IMR-90 (cell line): ENCODE measurements at regions not wholly inside any gene's neighbourhood (a gene's known extent, or its start where the extent isn't known, plus 50 kb on each side); places are given as distances from the start of the nearest gene placed in this dataset.

ENCODE experiments used
- ATAC-seq: fragments of 200-7000 bp; cut with Tn5 transposase; 2 replicates; pipeline ENCODE4 v1.9.1; 2020; ENCODE audit warnings: low read depth, mild to moderate bottlenecking, moderate library complexity
- BruUV-seq: library from RNA; stranded (reverse); fragments of 400-500 nt; replicated peaks from 2 replicates; lab custom pipeline; 2021; lab: Mats Ljungman, UMichigan
- CTCF ChIA-PET: fragments of 300-600 bp; formaldehyde crosslinking; extraction: SDS; loops from one replicate; lab custom pipeline; 2021; ENCODE audit warnings: antibody characterized with exemption; lab: Yijun Ruan, JAX
- POLR2A ChIA-PET: fragments of 300-600 bp; sonication (Branson Sonifier 250); formaldehyde crosslinking; loops from one replicate; lab custom pipeline; 2022; ENCODE audit warnings: antibody characterized with exemption; ENCODE audit not compliant: unreplicated experiment; lab: Charles Lee
- DNase-seq: peaks from one replicate; pipeline ENCODE4 v3.0.0; 2013
- H2AFZ ChIP-seq: replicated peaks from 2 replicates; pipeline ENCODE3; 2013; ENCODE audit warnings: low read length, mild to moderate bottlenecking; ENCODE audit not compliant: poor library complexity
- H2AK5ac ChIP-seq: 2 replicates; pipeline ENCODE4 v1.6.1; 2013; ENCODE audit warnings: low read depth, low read length, inconsistent platforms
- H2AK9ac ChIP-seq: replicated peaks from 2 replicates; pipeline ENCODE3; 2013; ENCODE audit warnings: mild to moderate bottlenecking, low read depth, low read length, moderate library complexity; ENCODE audit not compliant: poor library complexity
- H2BK120ac ChIP-seq: 2 replicates; pipeline ENCODE4 v1.6.1; 2013; ENCODE audit warnings: low read depth, low read length, inconsistent platforms
- H2BK15ac ChIP-seq: 3 replicates; pipeline ENCODE4 v1.6.1; 2013; ENCODE audit warnings: low read depth, low read length, inconsistent platforms
- H2BK20ac ChIP-seq: 2 replicates; pipeline ENCODE4 v1.6.1; 2013; ENCODE audit warnings: low read depth, mild to moderate bottlenecking, inconsistent platforms, low read length, moderate library complexity
- H2BK5ac ChIP-seq: 2 replicates; pipeline ENCODE4 v1.6.1; 2013; ENCODE audit warnings: mild to moderate bottlenecking, low read depth, low read length, inconsistent platforms; ENCODE audit not compliant: poor library complexity, severe bottlenecking
- H3K14ac ChIP-seq: replicated peaks from 2 replicates; pipeline ENCODE4 v1.6.1; 2013; ENCODE audit warnings: low read depth, low read length, inconsistent platforms
- H3K18ac ChIP-seq: 2 replicates; pipeline ENCODE4 v1.6.1; 2013; ENCODE audit warnings: low read depth, low read length, control low read depth
- H3K23ac ChIP-seq: 2 replicates; pipeline ENCODE4 v1.6.1; 2013; ENCODE audit warnings: low read depth, low read length, inconsistent platforms
- H3K27ac ChIP-seq: 2 replicates; pipeline ENCODE4 v1.5.1; 2013; ENCODE audit warnings: mild to moderate bottlenecking, control low read depth, low read length; ENCODE audit not compliant: insufficient read depth
- H3K27me3 ChIP-seq: 2 replicates; pipeline ENCODE4 v1.6.1; 2013; ENCODE audit warnings: low read length; ENCODE audit not compliant: control insufficient read depth, insufficient read depth
- H3K36me3 ChIP-seq: 2 replicates; pipeline ENCODE4 v1.6.1; 2013; ENCODE audit warnings: low read length, mixed read lengths; ENCODE audit not compliant: control insufficient read depth, insufficient read depth
- H3K4ac ChIP-seq: 2 replicates; pipeline ENCODE4 v1.6.1; 2013; ENCODE audit warnings: low read depth, low read length, inconsistent platforms
- H3K4me1 ChIP-seq: 2 replicates; pipeline ENCODE4 v1.6.1; 2013; ENCODE audit warnings: low read length, mixed read lengths; ENCODE audit not compliant: control insufficient read depth, insufficient read depth
- H3K4me2 ChIP-seq: 2 replicates; pipeline ENCODE4 v1.6.1; 2013; ENCODE audit warnings: low read depth, mild to moderate bottlenecking, control low read depth, low read length, moderate library complexity
- H3K4me3 ChIP-seq: 2 replicates; pipeline ENCODE4 v1.5.1; 2013; ENCODE audit warnings: low read depth, mild to moderate bottlenecking, control low read depth, low read length, moderate library complexity; ENCODE audit not compliant: insufficient read depth
- H3K56ac ChIP-seq: 2 replicates; pipeline ENCODE4 v1.6.1; 2013; ENCODE audit warnings: low read length, inconsistent platforms; ENCODE audit not compliant: insufficient read depth; ENCODE audit errors: extremely low read depth
- H3K79me1 ChIP-seq, 2 experiments: 2 replicates each; pipeline ENCODE4 v1.6.1; 2013; ENCODE audit warnings: low read length in 2 of 2, inconsistent platforms in 1 of 2, low read depth in 1 of 2
- H3K9ac ChIP-seq: 2 replicates; pipeline ENCODE4 v1.6.1; 2013; ENCODE audit warnings: low read depth, low read length, control low read depth
- H3K9me1 ChIP-seq: 2 replicates; pipeline ENCODE4 v1.6.1; 2013; ENCODE audit warnings: low read length, inconsistent platforms; ENCODE audit not compliant: insufficient read depth
- H3K9me3 ChIP-seq: 2 replicates; pipeline ENCODE4 v1.6.1; 2013; ENCODE audit warnings: low read length; ENCODE audit not compliant: control insufficient read depth, insufficient read depth
- H4K20me1 ChIP-seq: 2 replicates; pipeline ENCODE4 v1.6.1; 2013; ENCODE audit warnings: low read length, inconsistent platforms; ENCODE audit not compliant: insufficient read depth
- H4K5ac ChIP-seq: 2 replicates; pipeline ENCODE4 v1.6.1; 2013; ENCODE audit warnings: mild to moderate bottlenecking, low read depth, low read length, control low read depth
- H4K8ac ChIP-seq, 2 experiments: 2 replicates each; pipeline ENCODE4 v1.6.1; 2013; ENCODE audit warnings: low read depth in 2 of 2, low read length in 2 of 2, control low read depth in 1 of 2, inconsistent platforms in 1 of 2
- H4K91ac ChIP-seq: 2 replicates; pipeline ENCODE4 v1.6.1; 2013; ENCODE audit warnings: low read depth, low read length, inconsistent platforms; ENCODE audit not compliant: insufficient read depth
- FOS ChIP-seq: fragments of 150-350 bp; IDR thresholded peaks from 2 replicates; pipeline ENCODE4 v1.6.1; 2016; ENCODE audit warnings: low read depth, low read length
- MAFK ChIP-seq: IDR thresholded peaks from 2 replicates; pipeline ENCODE4 v1.6.1; 2012; ENCODE audit warnings: low read depth, low read length, improper control_type of control experiment
- MXI1 ChIP-seq: IDR thresholded peaks from 2 replicates; pipeline ENCODE4 v1.6.1; 2012; ENCODE audit warnings: low read depth, mild to moderate bottlenecking, low read length, moderate library complexity, borderline replicate concordance
- NFE2L2 ChIP-seq: fragments of 150-350 bp; IDR thresholded peaks from 2 replicates; pipeline ENCODE4 v1.6.1; 2016; ENCODE audit warnings: low read depth, mild to moderate bottlenecking, low read length
- RAD21 ChIP-seq: IDR thresholded peaks from 2 replicates; pipeline ENCODE4 v1.6.1; 2012; ENCODE audit warnings: low read length, improper control_type of control experiment
- WGBS, 2 experiments: methylation state at CpG; one replicate each; pipeline versions ENCODE4 v1.1.5 to v1.1.7; 2013; ENCODE audit warnings: missing lambda C conversion rate in 2 of 2; ENCODE audit not compliant: insufficient read length in 1 of 2; ENCODE audit errors: extremely low coverage in 2 of 2; 5-methylcytosine and 5-hydroxymethylcytosine counted together
- dilution Hi-C: fragments of 300-500 bp; cut with HindIII; formaldehyde crosslinking; loops from one replicate; pipeline ENCODE4 v1.14.3; 2018; ENCODE audit warnings: low sequenced_read_pairs; ENCODE audit not compliant: unreplicated experiment
- in situ Hi-C: fragments of 300-500 bp; cut with MboI; formaldehyde crosslinking; loops from 3 replicates; pipeline ENCODE4 v1.14.3; 2019; ENCODE audit warnings: low sequenced_read_pairs, inconsistent platforms, mixed read lengths
- intact Hi-C: fragments of 100-400 bp; cut with micrococcal nuclease; formaldehyde crosslinking; loops from 2 replicates; pipeline ENCODE4 v1.10.0; 2022
- TF ChIP-seq, protein P1 (sequence below): conservative IDR thresholded peaks from 2 replicates; pipeline ENCODE4 v1.5.1; 2012; ENCODE audit warnings: mild to moderate bottlenecking, low read depth, low read length, improper control_type of control experiment
- TF ChIP-seq, protein P2 (sequence below): fragments of 150-350 bp; IDR thresholded peaks from 2 replicates; pipeline ENCODE4 v1.6.1; 2016; ENCODE audit warnings: low read depth, mild to moderate bottlenecking, low read length, moderate library complexity, borderline replicate concordance

DNA sequence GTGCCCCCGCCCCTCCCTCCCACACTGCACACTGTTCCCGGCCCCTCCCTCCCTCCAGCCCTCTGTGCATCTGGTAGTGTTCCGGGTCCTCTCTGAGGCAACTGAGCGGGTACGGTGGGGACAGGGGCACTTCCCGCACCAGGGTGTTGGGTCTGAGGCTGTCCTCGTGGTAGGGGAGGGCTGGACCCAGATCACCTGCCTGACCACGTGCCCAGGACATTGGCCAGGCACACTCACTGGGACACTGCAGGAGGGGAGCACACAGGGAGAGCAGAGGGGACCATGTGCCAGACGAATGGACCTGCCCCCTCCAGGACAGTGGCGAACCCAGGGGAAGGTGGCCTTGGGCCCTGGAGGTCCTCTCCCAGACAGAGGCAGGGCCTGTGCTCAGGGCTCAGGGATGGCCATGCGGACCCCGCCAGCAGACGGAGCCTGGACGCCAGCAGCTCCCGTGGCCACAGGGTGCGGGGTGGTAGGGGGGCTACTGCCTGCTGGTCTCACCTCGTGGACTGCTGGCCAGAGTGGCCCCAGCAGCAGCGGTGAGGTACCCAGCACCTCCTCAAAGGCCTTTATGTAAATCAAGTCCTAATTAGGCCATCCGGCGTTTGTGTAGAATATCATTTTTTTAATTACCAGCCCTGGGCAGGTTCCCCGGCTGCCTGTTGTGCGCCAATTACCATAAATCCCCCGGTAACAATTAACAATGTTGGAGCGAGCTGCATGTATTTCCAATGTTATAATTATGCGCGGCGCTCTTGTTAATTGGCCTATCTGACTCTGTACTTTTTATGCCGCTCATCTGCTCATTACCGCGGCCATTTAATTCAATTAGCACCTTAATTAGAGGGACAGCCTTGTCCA lies 106.9 kb downstream of the FAM53A start (continued):
- TF ChIP-seq, protein P1, sequence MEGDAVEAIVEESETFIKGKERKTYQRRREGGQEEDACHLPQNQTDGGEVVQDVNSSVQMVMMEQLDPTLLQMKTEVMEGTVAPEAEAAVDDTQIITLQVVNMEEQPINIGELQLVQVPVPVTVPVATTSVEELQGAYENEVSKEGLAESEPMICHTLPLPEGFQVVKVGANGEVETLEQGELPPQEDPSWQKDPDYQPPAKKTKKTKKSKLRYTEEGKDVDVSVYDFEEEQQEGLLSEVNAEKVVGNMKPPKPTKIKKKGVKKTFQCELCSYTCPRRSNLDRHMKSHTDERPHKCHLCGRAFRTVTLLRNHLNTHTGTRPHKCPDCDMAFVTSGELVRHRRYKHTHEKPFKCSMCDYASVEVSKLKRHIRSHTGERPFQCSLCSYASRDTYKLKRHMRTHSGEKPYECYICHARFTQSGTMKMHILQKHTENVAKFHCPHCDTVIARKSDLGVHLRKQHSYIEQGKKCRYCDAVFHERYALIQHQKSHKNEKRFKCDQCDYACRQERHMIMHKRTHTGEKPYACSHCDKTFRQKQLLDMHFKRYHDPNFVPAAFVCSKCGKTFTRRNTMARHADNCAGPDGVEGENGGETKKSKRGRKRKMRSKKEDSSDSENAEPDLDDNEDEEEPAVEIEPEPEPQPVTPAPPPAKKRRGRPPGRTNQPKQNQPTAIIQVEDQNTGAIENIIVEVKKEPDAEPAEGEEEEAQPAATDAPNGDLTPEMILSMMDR = no peak

DNA sequence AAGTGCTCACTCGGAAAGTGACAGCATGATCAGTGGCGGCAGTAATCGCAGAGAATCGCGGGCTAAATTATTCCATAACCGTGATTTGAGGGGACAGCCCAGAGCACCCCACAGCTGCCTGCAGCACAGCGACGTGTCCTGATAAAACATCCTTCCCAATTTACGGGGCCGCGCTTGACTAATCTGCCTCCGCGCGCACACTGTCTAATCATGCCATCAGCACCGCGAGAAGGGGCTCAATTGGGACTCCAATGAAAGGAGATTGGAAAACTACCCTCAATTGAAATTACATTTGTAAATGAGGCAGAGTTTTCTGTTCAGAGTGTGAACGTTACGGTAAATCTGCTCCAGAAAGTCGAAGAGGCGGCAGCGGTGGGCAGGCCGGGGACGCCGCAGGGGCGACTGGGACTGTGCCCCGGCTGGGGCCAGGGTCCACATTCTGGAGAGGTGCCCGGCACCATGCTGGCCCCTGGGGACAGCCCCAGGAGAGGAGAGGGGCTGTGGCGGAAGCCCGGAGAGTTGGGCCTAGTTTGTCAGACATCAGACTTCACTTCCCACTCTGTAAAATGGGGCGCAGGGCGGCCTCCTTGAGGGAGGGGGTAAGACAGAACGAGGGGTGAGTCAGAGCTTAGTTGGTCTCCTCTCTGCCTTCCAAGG lies 107.7 kb downstream of the FAM53A start:
- H3K18ac ChIP-seq = no peak overlapping the region
- H3K36me3 ChIP-seq = no peaks in the 10 kb centered on the region
- no TSS peak for BruUV-seq
- peaks cover 2% of the 10 kb centered on the region; the same call in 1 of the 2 replicates for H3K4me1 ChIP-seq
- H2AK9ac ChIP-seq = no peak overlapping the region
- 29% methylated on average over 3 of the region's 32 CpGs; no CpG with 5 or more reads in 1 of the 2 experiments for WGBS, 2 experiments
- H3K4me2 ChIP-seq = no peak overlapping the region
- no peak overlapping the region for H2BK20ac ChIP-seq
- no peak overlapping the region for H3K27ac ChIP-seq
- no peak overlapping the region for H3K14ac ChIP-seq
- intact Hi-C loops = no loop called here
- in situ Hi-C loops = no loop called here
- H2AFZ ChIP-seq = no peak overlapping the region
- H3K4me3 ChIP-seq = no peak overlapping the region
- no peak overlapping the region for H4K91ac ChIP-seq
- no peak overlapping the region for H3K9ac ChIP-seq
- dilution Hi-C loops = no loop called here
- no peak overlapping the region for H2BK5ac ChIP-seq
- peaks cover 19% of the 10 kb centered on the region for H3K27me3 ChIP-seq
- H4K8ac ChIP-seq = no peak overlapping the region
- DNase-seq (no peak), ATAC-seq (no peak)
- no peaks in the 10 kb centered on the region for H4K20me1 ChIP-seq
- H3K4ac ChIP-seq = no peak overlapping the region
- H3K79me1 ChIP-seq = no peaks in the 10 kb centered on the region
- H3K9me1 ChIP-seq = no peaks in the 10 kb centered on the region
- H2AK5ac ChIP-seq = no peak overlapping the region
- H3K23ac ChIP-seq = no peak overlapping the region
- no peaks in the 10 kb centered on the region for H3K9me3 ChIP-seq
- ChIA-PET POLR2A (no interaction called here), CTCF (no interaction called here)
- TF ChIP-seq MAFK (no peak), MXI1 (no peak), NFE2L2 (no peak), FOS (no peak), RAD21 (no peak)
- TF ChIP-seq, protein P1 = no peak
- TF ChIP-seq, protein P2, sequence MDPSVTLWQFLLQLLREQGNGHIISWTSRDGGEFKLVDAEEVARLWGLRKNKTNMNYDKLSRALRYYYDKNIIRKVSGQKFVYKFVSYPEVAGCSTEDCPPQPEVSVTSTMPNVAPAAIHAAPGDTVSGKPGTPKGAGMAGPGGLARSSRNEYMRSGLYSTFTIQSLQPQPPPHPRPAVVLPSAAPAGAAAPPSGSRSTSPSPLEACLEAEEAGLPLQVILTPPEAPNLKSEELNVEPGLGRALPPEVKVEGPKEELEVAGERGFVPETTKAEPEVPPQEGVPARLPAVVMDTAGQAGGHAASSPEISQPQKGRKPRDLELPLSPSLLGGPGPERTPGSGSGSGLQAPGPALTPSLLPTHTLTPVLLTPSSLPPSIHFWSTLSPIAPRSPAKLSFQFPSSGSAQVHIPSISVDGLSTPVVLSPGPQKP = no peak
- H3K56ac ChIP-seq = no peak overlapping the region
- H2BK120ac ChIP-seq = no peak overlapping the region
- H2BK15ac ChIP-seq = no peak overlapping the region
- H4K5ac ChIP-seq = no peak overlapping the region
